ENCODE measurements at regions not wholly inside any gene's neighbourhood (a gene's known extent, or its start where the extent isn't known, plus 50 kb on each side); places are given as distances from the start of the nearest gene placed in this dataset.

DNA sequence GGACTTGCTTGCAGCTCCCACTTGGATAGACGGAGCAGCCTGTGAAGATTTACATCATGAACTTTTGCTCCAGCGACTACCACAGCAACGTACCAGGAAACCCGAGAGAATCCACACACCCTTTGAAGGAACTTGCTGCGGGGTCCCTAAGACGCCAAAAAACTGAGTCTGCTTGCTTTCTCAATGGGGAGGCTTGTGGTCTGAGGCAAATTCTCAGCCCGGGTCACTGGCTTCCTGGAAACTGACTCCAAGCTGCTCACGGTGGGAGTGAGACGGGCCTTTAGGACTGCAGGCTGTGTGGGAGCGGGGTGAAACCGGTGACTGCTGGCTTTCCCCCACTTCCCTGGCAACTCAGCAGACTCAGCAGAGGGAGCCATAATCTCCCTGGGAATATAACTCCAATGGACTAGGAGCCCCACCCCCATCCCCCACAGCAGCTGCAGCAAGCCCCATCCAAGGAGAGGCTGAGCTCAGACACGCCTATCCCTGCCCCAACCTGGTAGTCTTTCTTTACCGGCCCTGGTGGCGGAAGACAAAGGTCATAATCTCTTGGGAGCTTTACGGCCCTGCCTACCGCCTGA, 466.0 kb downstream of the CAAP1 start:
- Histone ChIP-seq H3K4me3 (ENCODE audit: low read depth, low read length) (no peak overlapping the region), H3K4me1 (ENCODE audit: control insufficient read depth, insufficient read depth, low read length) (no peaks in the 10 kb centered on the region), H3K27ac (ENCODE audit: extremely low read depth, low read depth, low read length) (no peak overlapping the region), H3K36me3 (ENCODE audit: control insufficient read depth in 2 of 2, insufficient read depth in 1 of 2, low read length in 2 of 2) (no peaks in the 10 kb centered on the region), H3K9me3 (ENCODE audit: control insufficient read depth, insufficient read depth, low read depth, low read length) (no peaks in the 10 kb centered on the region)
- ChIA-PET CTCF (interaction anchor here (0.6 kb wide), 1 partner anchor 1735 kb away, joined by 3 read pairs; no protein-coding TSS in a partner anchor), POLR2A (interaction anchor here (0.7 kb wide), 1 partner anchor 846 kb away, joined by 4 read pairs; no protein-coding TSS in a partner anchor)
- TF ChIP-seq ZNF280C (tag by site-specific recombination; IDR thresholded peaks at IDR 0.05) (no peak), KLF7 (tag by site-specific recombination; IDR thresholded peaks at IDR 0.05; ENCODE audit: borderline replicate concordance) (no peak), HOXA7 (CRISPR knock-in tag; IDR thresholded peaks at IDR 0.05; ENCODE audit: borderline replicate concordance) (no peak)

DNA sequence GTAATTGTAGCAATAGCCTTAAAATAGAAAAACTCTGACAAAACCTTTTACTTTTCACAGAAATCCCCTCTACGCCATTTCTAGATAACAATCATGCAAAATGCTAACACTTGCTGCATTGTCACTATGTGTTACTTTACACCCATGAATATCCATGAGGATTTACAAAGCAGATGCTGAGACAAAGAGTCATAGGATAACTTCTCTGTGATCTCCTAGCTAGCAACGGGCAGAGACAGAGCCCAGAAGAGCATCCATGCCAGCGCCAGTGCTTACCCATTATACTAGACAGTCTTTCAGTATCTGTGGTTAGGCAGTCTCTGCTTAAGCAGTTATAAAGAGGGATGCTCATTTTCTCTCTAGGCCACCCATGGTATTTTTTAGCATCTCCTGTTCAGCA, 474.1 kb downstream of the CAAP1 start:
- no peak for TF ChIP-seq ZBTB1 (tag by site-specific recombination; IDR thresholded peaks at IDR 0.05)
- no peak for TF ChIP-seq ZNF239 (tag by site-specific recombination; IDR thresholded peaks at IDR 0.05)
- no peak for TF ChIP-seq SP7 (tag by site-specific recombination; IDR thresholded peaks at IDR 0.05)
- no peak for TF ChIP-seq PRDM2 (tag by site-specific recombination; IDR thresholded peaks at IDR 0.05; ENCODE audit: borderline replicate concordance)
- no peak for TF ChIP-seq ZBTB20 (tag by site-specific recombination; IDR thresholded peaks at IDR 0.05)
- no peak for TF ChIP-seq EGR2 (tag by site-specific recombination; IDR thresholded peaks at IDR 0.05; ENCODE audit: low read depth)
- TF ChIP-seq ZNF26 (tag by site-specific recombination; IDR thresholded peaks at IDR 0.05): no peak
- no peak for TF ChIP-seq BCL6B (tag by site-specific recombination; IDR thresholded peaks at IDR 0.05)
- TF ChIP-seq, protein P1, sequence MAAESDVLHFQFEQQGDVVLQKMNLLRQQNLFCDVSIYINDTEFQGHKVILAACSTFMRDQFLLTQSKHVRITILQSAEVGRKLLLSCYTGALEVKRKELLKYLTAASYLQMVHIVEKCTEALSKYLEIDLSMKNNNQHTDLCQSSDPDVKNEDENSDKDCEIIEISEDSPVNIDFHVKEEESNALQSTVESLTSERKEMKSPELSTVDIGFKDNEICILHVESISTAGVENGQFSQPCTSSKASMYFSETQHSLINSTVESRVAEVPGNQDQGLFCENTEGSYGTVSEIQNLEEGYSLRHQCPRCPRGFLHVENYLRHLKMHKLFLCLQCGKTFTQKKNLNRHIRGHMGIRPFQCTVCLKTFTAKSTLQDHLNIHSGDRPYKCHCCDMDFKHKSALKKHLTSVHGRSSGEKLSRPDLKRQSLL (tag by site-specific recombination; IDR thresholded peaks at IDR 0.05): no peak
- TF ChIP-seq ZNF184 (tag by site-specific recombination; IDR thresholded peaks at IDR 0.05): no peak
- TF ChIP-seq ZNF16 (tag by site-specific recombination; IDR thresholded peaks at IDR 0.05; ENCODE audit: low read depth): no peak
- no peak for TF ChIP-seq HOXA7 (CRISPR knock-in tag; IDR thresholded peaks at IDR 0.05; ENCODE audit: borderline replicate concordance)
- no peak for TF ChIP-seq ZNF350 (tag by site-specific recombination; IDR thresholded peaks at IDR 0.05)
- TF ChIP-seq ZNF660 (tag by site-specific recombination; IDR thresholded peaks at IDR 0.05): no peak
- TF ChIP-seq, protein P2, sequence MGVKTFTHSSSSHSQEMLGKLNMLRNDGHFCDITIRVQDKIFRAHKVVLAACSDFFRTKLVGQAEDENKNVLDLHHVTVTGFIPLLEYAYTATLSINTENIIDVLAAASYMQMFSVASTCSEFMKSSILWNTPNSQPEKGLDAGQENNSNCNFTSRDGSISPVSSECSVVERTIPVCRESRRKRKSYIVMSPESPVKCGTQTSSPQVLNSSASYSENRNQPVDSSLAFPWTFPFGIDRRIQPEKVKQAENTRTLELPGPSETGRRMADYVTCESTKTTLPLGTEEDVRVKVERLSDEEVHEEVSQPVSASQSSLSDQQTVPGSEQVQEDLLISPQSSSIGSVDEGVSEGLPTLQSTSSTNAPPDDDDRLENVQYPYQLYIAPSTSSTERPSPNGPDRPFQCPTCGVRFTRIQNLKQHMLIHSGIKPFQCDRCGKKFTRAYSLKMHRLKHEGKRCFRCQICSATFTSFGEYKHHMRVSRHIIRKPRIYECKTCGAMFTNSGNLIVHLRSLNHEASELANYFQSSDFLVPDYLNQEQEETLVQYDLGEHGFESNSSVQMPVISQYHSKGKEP (tag by site-specific recombination; IDR thresholded peaks at IDR 0.05): no peak
- TF ChIP-seq ZNF830 (tag by site-specific recombination; IDR thresholded peaks at IDR 0.05; ENCODE audit: low read depth): no peak
- TF ChIP-seq ZNF580 (tag by site-specific recombination; IDR thresholded peaks at IDR 0.05): no peak
- POLR2A ChIA-PET: no interaction called here
- Histone ChIP-seq H3K9me3 (ENCODE audit: control insufficient read depth, insufficient read depth, low read depth, low read length) (no peaks in the 10 kb centered on the region), H3K4me1 (ENCODE audit: control insufficient read depth, insufficient read depth, low read length) (no peaks in the 10 kb centered on the region), H3K4me3 (ENCODE audit: low read depth, low read length) (no peak overlapping the region), H3K36me3 (ENCODE audit: control insufficient read depth in 2 of 2, insufficient read depth in 1 of 2, low read length in 2 of 2) (no peaks in the 10 kb centered on the region), H3K27ac (ENCODE audit: extremely low read depth, low read depth, low read length) (no peak overlapping the region)
- CTCF ChIA-PET: no interaction called here

Data from HEK293 (cell line).